Stimulated activated CD4-positive, alpha-beta T cell treated with anti-CD3 and anti-CD28 coated beads, Interleukin-12 subunit alpha, Interleukin-12 subunit beta, amount 100 ng/mL, for 24 hours (primary cell): ENCODE measurements at regions not wholly inside any gene's neighbourhood (a gene's known extent, or its start where the extent isn't known, plus 50 kb on each side); places are given as distances from the start of the nearest gene placed in this dataset.
"Not testable (repeated sequence)": the region's sequence is repeated elsewhere in the genome, so short reads cannot be mapped to it uniquely, and the experiment has no call there.

ENCODE experiments used
- DNase-seq, 2 experiments: peaks; one replicate each; pipeline ENCODE4 v3.0.0-alpha.2; 2020; ENCODE audit warnings: low read depth in 2 of 2

- not testable (repeated sequence) for DNase-seq
These were observed 181.4 kb downstream of the TEX29 start for GRCh38 chr13:111501596-111502535.

GRCh38 chr13:111502957-111503356 is 182.5 kb downstream of the TEX29 start:
- no peak for DNase-seq

- no peak for DNase-seq
These were observed 182.9 kb downstream of the TEX29 start for GRCh38 chr13:111503376-111503775.

GRCh38 chr13:111503905-111504695 is 183.7 kb downstream of the TEX29 start:
- DNase-seq = no peak

GRCh38 chr13:111505175-111505777 is 184.8 kb downstream of the TEX29 start:
- DNase-seq = no peak

GRCh38 chr13:111506125-111506524 is 185.7 kb downstream of the TEX29 start:
- DNase-seq = no peak

- no peak for DNase-seq
These were observed 186.2 kb downstream of the TEX29 start for GRCh38 chr13:111506621-111507020.

GRCh38 chr13:111508164-111508870 is 187.9 kb downstream of the TEX29 start:
- no peak for DNase-seq

GRCh38 chr13:111508902-111509509 is 188.6 kb downstream of the TEX29 start:
- DNase-seq = no peak

- DNase-seq = no peak
These were observed 190.2 kb downstream of the TEX29 start for GRCh38 chr13:111510502-111511218.

- DNase-seq = no peak
These were observed 190.8 kb downstream of the TEX29 start for GRCh38 chr13:111511219-111511732.

- no peak for DNase-seq
These were observed 191.5 kb downstream of the TEX29 start for GRCh38 chr13:111511805-111512504.

GRCh38 chr13:111512707-111513106 is 192.3 kb downstream of the TEX29 start:
- DNase-seq = no peak

GRCh38 chr13:111513766-111514609 is 193.5 kb downstream of the TEX29 start:
- DNase-seq = no peak

GRCh38 chr13:111514610-111515306 is 194.3 kb downstream of the TEX29 start:
- no peak for DNase-seq

- DNase-seq = no peak
These were observed 194.8 kb downstream of the TEX29 start for GRCh38 chr13:111515307-111515617.

GRCh38 chr13:111515635-111516034 is 195.2 kb downstream of the TEX29 start:
- no peak for DNase-seq
